GM18517 (cell line): ENCODE measurements at regions not wholly inside any gene's neighbourhood (a gene's known extent, or its start where the extent isn't known, plus 50 kb on each side); places are given as distances from the start of the nearest gene placed in this dataset.
"Not testable (repeated sequence)": the region's sequence is repeated elsewhere in the genome, so short reads cannot be mapped to it uniquely, and the experiment has no call there.

Experiments used
- ATAC-seq: cut with Tn5 transposase; IDR thresholded peaks from one replicate; pipeline ENCODE4 v1.9.1; 2021; ENCODE audit warnings: mild to moderate bottlenecking, moderate library complexity; ENCODE audit not compliant: unreplicated experiment

GRCh38 chr1:31510853-31511789 is 65.2 kb upstream of the TINAGL1 start:
- no peak for ATAC-seq

DNA sequence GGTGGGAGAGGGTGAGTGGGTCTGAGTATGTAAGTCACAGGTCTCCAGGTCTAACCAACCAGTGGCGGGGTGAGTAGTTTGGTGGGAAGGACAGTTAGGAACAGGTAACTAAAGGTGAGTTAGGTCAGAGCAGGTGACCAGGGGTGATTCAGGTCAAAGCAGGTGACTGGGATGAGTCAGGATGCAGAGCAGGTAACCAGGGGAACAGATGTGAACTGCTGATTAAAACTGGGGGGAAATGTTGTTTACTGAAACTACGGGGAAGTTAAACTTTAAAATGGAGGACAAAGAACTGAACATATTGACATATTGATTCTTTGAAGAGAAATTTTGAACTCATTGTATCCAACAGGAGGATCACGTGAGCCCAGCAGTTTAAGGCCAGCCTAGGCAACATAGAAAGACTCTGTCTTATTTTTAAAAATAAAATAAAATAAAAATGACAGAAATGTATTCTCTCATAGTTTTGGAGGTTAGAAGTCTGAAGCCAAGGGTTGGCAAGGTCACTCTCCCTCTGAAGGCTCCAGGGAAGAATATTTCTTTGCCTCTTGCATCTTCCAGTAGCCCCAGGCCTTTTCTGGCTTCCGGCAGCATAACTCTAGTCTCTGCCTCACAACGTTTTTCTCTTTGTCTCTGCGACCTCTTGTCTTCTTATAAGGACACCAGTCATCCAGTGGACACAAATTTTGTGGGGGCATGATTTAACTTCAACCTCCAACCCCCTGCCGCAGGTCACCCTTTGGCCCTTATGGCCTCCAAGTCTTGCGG is 64.3 kb upstream of the TINAGL1 start:
- ATAC-seq, result no peak

- no peak for ATAC-seq
Measured at GRCh38 chr1:31514117-31514516, 62.2 kb upstream of the TINAGL1 start.

DNA sequence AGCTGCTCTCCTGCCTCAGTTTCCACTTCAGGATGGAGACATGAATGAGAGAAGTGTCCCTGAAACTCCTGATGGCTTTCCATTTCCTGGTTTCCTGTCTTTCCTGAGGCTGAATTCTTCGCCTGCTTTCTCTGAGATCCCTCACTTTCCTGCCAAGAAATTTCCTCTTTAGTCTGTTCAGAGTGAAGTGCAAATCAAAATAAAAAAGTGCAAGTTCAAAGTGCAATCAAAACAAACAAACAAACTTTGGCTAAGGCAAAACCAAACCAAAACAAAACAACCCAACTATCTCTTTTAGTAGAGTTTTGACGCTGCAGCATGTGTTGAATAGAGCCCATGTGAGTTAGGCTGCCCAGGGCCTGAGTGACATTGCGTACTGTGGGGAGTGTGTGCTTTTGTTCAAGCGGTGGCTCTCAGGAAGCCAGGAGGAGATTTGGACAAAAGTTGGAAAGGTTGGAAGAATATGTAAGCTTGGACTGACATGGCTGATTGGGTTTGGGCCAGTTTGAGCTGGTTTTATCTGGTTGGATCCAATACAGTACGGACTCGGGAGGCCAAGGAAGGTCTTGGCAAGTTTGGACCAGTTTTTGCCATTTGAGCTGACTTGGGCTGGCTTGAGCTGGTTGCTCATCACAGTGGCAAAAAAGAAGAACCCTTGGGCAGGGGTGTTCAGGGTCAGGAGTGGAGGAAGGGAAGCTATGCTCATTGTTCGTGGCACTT is 61.1 kb upstream of the TINAGL1 start:
- ATAC-seq, result no peak

DNA sequence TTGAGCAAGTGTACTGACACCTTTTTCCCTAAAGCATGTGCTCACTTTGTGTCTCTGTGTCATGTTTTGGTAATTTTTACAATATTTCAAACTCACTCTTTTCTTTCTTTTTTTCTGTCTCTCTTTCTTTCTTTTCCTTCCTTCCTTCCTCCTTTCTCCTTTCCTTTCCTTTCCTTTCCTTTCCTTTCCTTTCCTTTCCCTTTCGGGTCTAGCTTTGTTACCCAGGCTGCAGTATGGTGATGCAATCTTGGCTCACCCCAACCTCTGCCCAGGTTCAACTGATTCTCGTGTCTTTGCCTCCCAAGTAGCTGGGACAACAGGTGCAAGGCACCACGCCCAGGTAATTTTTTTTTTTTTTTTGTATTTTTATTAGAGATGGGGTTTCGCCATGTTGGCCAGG is 60.4 kb upstream of the TINAGL1 start:
- no peak for ATAC-seq

DNA sequence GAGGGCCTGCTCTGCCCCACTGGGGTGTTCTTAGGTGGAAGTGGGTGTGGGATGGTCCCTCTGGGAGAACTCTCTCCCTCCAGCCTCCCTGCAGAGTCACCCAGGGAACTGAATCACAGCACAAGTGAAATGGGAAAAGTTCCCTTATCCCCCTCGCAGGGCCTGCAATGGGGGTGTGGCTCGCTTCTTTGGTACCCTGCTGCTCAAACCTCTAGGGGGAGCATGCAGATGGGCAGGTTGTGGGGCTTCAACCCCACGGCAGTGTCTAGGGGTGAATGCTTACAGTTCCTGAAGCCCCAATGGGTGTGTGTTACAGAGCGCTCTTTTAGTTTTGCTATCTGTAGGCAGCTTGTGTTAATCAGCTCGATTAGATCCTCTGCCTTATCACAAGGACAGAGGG is 59.0 kb upstream of the TINAGL1 start:
- ATAC-seq, result no peak

DNA sequence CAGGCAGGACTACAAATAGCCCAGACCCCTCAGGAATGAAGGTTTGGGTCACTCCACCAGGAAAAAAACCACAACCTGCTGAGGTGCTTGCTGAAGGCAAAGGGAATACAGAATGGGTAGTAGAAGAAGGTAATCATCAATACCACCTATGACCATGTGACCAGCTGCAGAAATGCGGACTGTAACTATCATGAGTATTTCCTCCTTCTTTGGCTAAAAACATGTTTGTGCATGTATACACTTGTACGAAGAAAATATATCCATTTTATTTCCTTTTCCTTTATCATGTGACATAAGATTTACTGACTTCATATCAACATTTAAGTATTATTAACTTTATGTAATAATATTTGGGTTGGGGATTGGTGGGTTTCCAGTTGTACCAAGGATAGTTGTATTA is 58.3 kb upstream of the TINAGL1 start:
- not testable (repeated sequence) for ATAC-seq

GRCh38 chr1:31521761-31522555 is 54.4 kb upstream of the TINAGL1 start:
- no peak for ATAC-seq

DNA sequence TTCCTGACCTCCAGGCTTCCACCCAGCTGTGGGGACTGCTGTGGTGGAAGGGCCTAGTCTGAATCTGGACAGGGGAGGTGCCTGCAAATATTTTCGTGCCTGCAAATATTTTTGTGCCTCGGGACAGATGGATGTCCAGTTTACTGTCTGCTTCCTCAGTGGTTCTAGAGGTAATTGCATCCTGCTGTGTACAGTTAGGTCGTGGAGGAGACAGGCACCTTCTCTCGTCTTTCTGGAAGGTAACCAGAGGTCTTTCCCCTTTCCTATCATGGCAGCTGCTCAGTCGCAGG is 53.8 kb upstream of the TINAGL1 start:
- ATAC-seq, result no peak

- ATAC-seq, result no peak
Measured at GRCh38 chr1:31523012-31523411, 53.3 kb upstream of the TINAGL1 start.

GRCh38 chr1:31523769-31524168 is 52.5 kb upstream of the TINAGL1 start:
- ATAC-seq, result no peak

DNA sequence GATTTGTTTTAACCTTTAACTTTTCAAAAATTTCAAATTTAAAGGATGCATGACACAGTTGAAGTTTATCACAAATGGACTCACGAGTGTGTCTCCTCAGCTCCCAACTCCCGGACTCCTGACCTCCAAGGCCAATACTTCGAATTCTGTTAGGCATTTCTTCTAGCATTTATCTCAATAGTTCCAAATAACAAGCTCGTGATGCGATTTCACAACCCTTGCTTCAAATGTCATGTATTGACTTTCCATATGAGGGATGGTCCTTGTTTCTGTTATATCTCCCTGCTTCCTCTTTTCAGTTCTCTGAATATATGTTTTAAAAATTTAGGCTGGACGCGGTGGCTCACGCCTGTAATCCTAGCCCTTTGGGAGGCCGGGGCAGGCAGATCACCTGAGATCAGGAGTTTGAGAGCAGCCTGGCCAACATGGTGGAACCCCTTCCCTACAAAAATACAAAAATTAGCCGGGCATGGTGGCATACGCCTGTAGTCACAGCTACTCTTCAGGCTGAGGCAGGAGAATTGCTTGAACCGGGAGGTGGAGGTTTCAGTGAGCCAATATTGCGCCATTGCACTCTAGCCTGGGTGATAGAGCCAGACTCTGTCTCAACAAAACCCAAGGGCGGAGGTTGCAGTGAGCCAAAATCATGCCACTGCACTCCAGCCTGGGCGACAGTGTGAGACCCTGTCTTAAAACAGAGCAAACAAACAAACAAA is 52.0 kb upstream of the TINAGL1 start:
- ATAC-seq, result no peak
